M059J (cell line): ENCODE measurements at regions not wholly inside any gene's neighbourhood (a gene's known extent, or its start where the extent isn't known, plus 50 kb on each side); places are given as distances from the start of the nearest gene placed in this dataset.

ENCODE experiments used
- DNase-seq: peaks from one replicate; pipeline ENCODE4 v3.0.0-alpha.2; 2012; ENCODE audit warnings: low read depth

- DNase-seq: no peak
Observed at GRCh38 chr10:123604506-123604905, 61.6 kb upstream of the GPR26 start.

GRCh38 chr10:123606006-123606405 lies 60.1 kb upstream of the GPR26 start:
- no peak for DNase-seq

- no peak for DNase-seq
Observed at GRCh38 chr10:123606955-123607354, 59.2 kb upstream of the GPR26 start.

GRCh38 chr10:123607386-123607785 lies 58.8 kb upstream of the GPR26 start:
- no peak for DNase-seq

- no peak for DNase-seq
Observed at GRCh38 chr10:123608047-123608446, 58.1 kb upstream of the GPR26 start.

- DNase-seq: no peak
Observed at GRCh38 chr10:123611243-123611642, 54.9 kb upstream of the GPR26 start.

GRCh38 chr10:123611876-123612275 lies 54.3 kb upstream of the GPR26 start:
- no peak for DNase-seq

GRCh38 chr10:123613346-123613850 lies 52.8 kb upstream of the GPR26 start:
- no peak for DNase-seq

- peak; percentile 46 for DNase-seq
Observed at GRCh38 chr10:123614888-123615287, 51.3 kb upstream of the GPR26 start.
